Sciatic nerve (tissue), 2 donors: ENCODE measurements at regions not wholly inside any gene's neighbourhood (a gene's known extent, or its start where the extent isn't known, plus 50 kb on each side); places are given as distances from the start of the nearest gene placed in this dataset.
A peak's percentile ranks its signal among the peaks of the same experiment; 100 is the strongest.

Experiments
- ATAC-seq: fragments of 200-7000 bp; cut with Tn5 transposase; one replicate; pipeline ENCODE4 v1.9.1; 2020; ENCODE audit warnings: mild to moderate bottlenecking, moderate library complexity
- DNase-seq: peaks from one replicate; pipeline ENCODE4 v3.0.0-alpha.2; 2020; ENCODE audit warnings: low spot score
- intact Hi-C: fragments of 100-400 bp; cut with DNase I; formaldehyde crosslinking; loops from one replicate; pipeline ENCODE4 v1.14.2; 2022
- donor health status: DM: no; HTN: no; CAD: no.
- donor health status: DM: no; HTN: no; CAD: no.

GRCh38 chr13:99894105-99894839, 77.3 kb downstream of the ZIC5 start:
- intact Hi-C loops, result no loop called here
- DNase-seq (no peak), ATAC-seq (peak; percentile 26)

- DNase-seq (no peak), ATAC-seq (peak; percentile 26)
- intact Hi-C loops, result no loop called here
These were observed 78.0 kb downstream of the ZIC5 start for GRCh38 chr13:99893567-99893966.

- ATAC-seq (no peak), DNase-seq (no peak)
- intact Hi-C loops, result no loop called here
These were observed 78.6 kb downstream of the ZIC5 start for GRCh38 chr13:99892866-99893504.

GRCh38 chr13:99892196-99892613, 79.4 kb downstream of the ZIC5 start:
- intact Hi-C loops, result no loop called here
- no peak for ATAC-seq

GRCh38 chr13:99886706-99887105, 84.9 kb downstream of the ZIC5 start:
- no peak for ATAC-seq
- intact Hi-C loops, result no loop called here
- no peak for DNase-seq

More at GRCh38 chr13:99892196-99892613, 79.4 kb downstream of the ZIC5 start:
- no peak for DNase-seq

- ATAC-seq (no peak), DNase-seq (no peak)
- intact Hi-C loops, result no loop called here
These were observed 86.7 kb downstream of the ZIC5 start for GRCh38 chr13:99884913-99885312.

GRCh38 chr13:99883805-99884204, 87.8 kb downstream of the ZIC5 start:
- DNase-seq (no peak), ATAC-seq (no peak)
- intact Hi-C loops, result no loop called here

GRCh38 chr13:99878921-99879610, 92.5 kb downstream of the ZIC5 start:
- intact Hi-C loops, result no loop called here
- DNase-seq (no peak), ATAC-seq (no peak)

- DNase-seq (no peak), ATAC-seq (no peak)
- intact Hi-C loops, result no loop called here
These were observed 94.9 kb downstream of the ZIC5 start for GRCh38 chr13:99876651-99877050.

- DNase-seq (no peak), ATAC-seq (no peak)
- intact Hi-C loops, result no loop called here
These were observed 96.2 kb downstream of the ZIC5 start for GRCh38 chr13:99875391-99875790.

- intact Hi-C loops, result no loop called here
- DNase-seq (no peak), ATAC-seq (no peak)
These were observed 97.6 kb downstream of the ZIC5 start for GRCh38 chr13:99873832-99874430.

GRCh38 chr13:99873141-99873540, 98.4 kb downstream of the ZIC5 start:
- intact Hi-C loops, result no loop called here
- no peak for ATAC-seq
- no peak for DNase-seq

GRCh38 chr13:99871249-99871898, 100.2 kb downstream of the ZIC5 start:
- DNase-seq (no peak), ATAC-seq (no peak)
- intact Hi-C loops, result no loop called here

GRCh38 chr13:99870541-99870940, 101.0 kb downstream of the ZIC5 start:
- intact Hi-C loops, result no loop called here
- ATAC-seq (no peak), DNase-seq (no peak)

GRCh38 chr13:99869830-99870229, 101.7 kb downstream of the ZIC5 start:
- ATAC-seq, result no peak
- intact Hi-C loops, result no loop called here
- DNase-seq, result no peak

GRCh38 chr13:99868767-99869166, 102.8 kb downstream of the ZIC5 start:
- no peak for DNase-seq
- intact Hi-C loops, result no loop called here
- ATAC-seq, result no peak

- DNase-seq, result no peak
- no peak for ATAC-seq
- intact Hi-C loops, result no loop called here
These were observed 103.9 kb downstream of the ZIC5 start for GRCh38 chr13:99867535-99868257.

GRCh38 chr13:99866781-99867180, 104.8 kb downstream of the ZIC5 start:
- DNase-seq (no peak), ATAC-seq (no peak)
- intact Hi-C loops, result no loop called here

GRCh38 chr13:99865420-99865930, 106.1 kb downstream of the ZIC5 start:
- DNase-seq, result no peak
- ATAC-seq, result no peak
- intact Hi-C loops, result no loop called here
